ENCODE measurements at regions not wholly inside any gene's neighbourhood (a gene's known extent, or its start where the extent isn't known, plus 50 kb on each side); places are given as distances from the start of the nearest gene placed in this dataset.

DNA sequence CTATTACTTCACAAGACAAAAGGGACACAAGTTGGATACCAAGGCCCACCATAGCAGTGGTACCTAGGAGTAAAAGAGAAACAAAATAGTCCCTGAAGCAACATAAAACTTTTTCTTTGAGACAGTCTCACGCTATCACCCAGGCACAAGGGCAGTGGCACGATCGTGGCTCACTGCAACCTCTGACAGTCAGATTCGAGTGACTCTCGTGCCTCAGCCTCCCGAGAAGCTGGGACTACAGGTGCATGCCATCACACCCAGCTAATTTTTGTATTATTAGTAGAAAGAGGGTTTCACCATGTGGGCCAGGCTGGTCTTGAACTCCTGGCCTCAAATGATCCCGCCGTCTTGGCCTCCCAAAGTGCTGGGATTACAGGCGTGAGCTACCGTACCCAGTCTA is 59.0 kb upstream of the KCNMA1 start:
- DNase-seq (ENCODE audit: low read depth) = no peak
- H3K4me3 ChIP-seq (ENCODE audit: low read depth, low read length) = no peak overlapping the region
- TF ChIP-seq CTCF (IDR thresholded peaks at IDR 0.05; ENCODE audit: insufficient read depth, low read depth, low read length) = no peak

- no peak overlapping the region for H3K4me3 ChIP-seq (ENCODE audit: low read depth, low read length)
- no peak for DNase-seq (ENCODE audit: low read depth)
- no peak for TF ChIP-seq CTCF (IDR thresholded peaks at IDR 0.05; ENCODE audit: insufficient read depth, low read depth, low read length)
These were observed 57.6 kb upstream of the KCNMA1 start for GRCh38 chr10:77695186-77695585.

- no peak for DNase-seq (ENCODE audit: low read depth)
- TF ChIP-seq CTCF (IDR thresholded peaks at IDR 0.05; ENCODE audit: insufficient read depth, low read depth, low read length) = no peak
- H3K4me3 ChIP-seq (ENCODE audit: low read depth, low read length) = no peak overlapping the region
These were observed 55.2 kb upstream of the KCNMA1 start for GRCh38 chr10:77692782-77693181.

DNA sequence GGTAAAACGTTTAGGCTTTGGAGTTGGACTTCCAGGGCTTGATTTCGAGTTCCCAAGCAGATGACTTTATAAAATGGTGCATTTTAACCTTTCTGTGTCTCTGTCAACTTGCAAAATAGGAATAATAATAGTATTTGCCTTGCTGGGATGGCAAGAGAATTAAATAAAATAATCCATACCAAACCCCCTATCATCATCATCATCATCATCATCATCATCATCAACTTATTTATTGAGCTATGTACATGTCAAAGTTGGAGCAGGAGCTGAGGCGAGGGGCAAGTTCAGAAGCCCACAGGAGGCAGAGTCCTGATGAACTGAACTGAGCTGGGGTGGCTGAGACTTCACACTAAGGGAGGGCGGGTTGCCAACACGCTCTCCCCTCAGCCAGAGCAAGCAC is 51.7 kb upstream of the KCNMA1 start:
- DNase-seq (ENCODE audit: low read depth) = no peak
- no peak for TF ChIP-seq CTCF (IDR thresholded peaks at IDR 0.05; ENCODE audit: insufficient read depth, low read depth, low read length)
- no peak overlapping the region for H3K4me3 ChIP-seq (ENCODE audit: low read depth, low read length)

DNA sequence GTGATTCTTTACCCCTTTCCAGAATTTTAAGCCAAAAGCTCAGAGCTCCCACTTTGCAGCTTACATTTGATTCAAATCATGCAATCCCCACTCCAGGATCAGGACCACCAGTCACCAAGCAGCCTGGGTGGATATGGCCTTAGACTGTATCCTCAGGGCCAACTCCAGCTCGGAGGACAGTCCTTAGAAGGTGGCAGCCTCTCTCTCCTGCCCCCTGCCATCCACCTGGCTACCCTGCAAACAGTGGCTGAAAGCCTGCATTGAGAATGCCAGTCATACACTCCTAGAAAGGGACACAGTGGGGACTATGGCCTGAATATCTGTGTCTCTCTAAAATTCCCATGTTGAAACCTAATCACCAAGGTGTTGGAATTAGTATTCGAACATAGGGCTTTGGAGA is 50.0 kb upstream of the KCNMA1 start:
- no peak for TF ChIP-seq CTCF (IDR thresholded peaks at IDR 0.05; ENCODE audit: insufficient read depth, low read depth, low read length)
- no peak for DNase-seq (ENCODE audit: low read depth)
- no peak overlapping the region for H3K4me3 ChIP-seq (ENCODE audit: low read depth, low read length)

All from fibroblast of villous mesenchyme (primary cell).